HG03139 (cell line): ENCODE measurements at regions not wholly inside any gene's neighbourhood (a gene's known extent, or its start where the extent isn't known, plus 50 kb on each side); places are given as distances from the start of the nearest gene placed in this dataset.
"Not testable (repeated sequence)": the region's sequence is repeated elsewhere in the genome, so short reads cannot be mapped to it uniquely, and the experiment has no call there.

ENCODE experiments used
- ATAC-seq: cut with Tn5 transposase; IDR thresholded peaks from one replicate; pipeline ENCODE4 v1.9.1; 2021; ENCODE audit not compliant: unreplicated experiment

DNA sequence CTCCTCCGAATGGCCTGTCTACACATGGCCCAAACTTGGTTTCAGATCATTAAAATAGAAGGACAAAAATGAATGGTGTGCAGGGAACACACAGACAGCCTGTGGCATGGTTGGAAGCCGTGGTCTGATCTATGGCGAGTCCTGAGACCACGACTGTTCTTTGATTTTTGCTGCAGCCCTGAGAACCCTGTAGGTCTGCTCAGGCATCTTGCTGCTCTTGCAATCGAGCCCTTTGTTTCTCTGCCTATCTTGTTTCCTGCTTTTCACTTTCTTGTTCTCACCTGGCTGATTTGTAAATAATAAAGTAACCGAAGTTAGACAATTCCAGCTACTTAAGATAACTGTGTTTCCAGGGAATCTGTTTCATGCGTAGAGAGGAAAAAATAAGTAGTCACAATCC is 54.1 kb upstream of the NBPF9 start:
- ATAC-seq: not testable (repeated sequence)

DNA sequence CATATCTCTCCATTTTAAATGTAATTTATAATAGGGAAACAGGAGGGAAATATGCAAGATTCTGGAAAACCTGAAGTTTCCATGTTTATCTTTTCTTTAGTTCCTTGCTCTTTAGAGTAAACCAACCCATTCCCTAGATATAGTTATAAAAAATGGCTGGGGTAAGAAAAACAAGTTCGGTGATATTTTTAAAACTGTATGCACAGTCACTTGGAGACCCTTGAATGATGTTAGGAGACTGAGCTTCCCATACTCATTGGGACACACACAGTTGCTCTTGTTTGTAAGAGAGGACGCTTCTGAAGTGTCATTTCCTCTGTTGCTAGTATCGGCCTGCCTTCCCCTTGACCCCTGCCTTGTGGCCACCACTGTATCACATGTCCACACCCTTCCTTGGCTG is 55.0 kb upstream of the NBPF9 start:
- ATAC-seq: not testable (repeated sequence)

DNA sequence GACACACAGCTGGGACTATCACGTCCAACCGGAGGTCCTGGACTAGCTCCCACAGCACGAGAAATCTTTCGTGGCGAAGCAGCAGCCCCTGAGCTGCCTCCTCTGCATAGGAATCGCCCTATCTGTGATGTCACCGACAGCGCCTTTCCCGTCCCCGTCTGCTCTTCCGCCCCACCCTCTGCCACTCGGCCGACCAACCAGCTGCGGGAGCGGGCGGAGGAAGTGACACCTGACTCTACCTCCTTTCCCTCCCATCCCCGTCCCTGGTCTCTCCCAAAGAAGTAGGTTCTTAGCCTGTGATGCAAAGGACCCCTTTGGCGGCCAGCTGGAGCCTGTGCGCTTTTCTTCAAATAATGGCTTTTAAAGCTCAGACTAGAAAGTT is 59.7 kb upstream of the NBPF9 start:
- not testable (repeated sequence) for ATAC-seq

DNA sequence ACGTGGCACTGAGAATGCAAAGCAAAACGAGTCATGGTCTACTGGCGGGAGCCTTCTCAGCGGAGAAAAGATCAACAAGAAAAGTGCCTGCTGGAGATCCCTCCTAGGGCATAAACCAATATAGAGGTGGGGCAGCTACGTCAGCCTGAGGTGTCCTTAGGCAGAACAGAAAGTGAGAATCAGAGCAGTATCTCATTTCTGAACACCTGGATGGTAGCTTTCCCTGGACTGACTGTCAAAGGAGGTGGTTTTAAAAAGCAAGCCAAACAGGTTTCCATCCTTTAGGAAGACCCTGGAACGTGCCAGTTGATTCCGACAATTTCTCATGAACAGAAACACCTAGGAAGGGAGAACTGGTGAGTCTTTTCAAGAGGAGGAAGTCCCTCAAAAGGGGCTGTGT is 71.4 kb upstream of the NBPF9 start:
- not testable (repeated sequence) for ATAC-seq

DNA sequence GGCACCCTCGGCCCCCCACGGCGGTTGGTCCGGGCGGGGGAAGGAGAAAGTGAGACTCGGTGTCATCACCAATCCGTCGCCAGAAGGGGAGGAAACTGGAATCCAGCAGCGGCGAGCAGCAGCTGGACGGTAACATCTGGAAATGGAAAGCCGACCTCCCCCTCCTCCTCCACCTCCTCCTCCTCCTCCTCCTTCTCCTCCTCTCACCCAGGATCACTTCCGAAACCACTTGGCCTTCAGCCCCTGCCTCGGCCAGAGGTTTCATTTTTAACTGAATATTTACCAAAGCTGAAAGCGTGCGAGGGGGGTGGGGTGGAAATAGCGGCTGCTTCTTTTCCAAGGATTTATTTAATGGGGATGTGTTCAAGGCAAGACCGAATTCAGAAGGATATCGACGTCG is 72.5 kb upstream of the NBPF9 start:
- not testable (repeated sequence) for ATAC-seq

DNA sequence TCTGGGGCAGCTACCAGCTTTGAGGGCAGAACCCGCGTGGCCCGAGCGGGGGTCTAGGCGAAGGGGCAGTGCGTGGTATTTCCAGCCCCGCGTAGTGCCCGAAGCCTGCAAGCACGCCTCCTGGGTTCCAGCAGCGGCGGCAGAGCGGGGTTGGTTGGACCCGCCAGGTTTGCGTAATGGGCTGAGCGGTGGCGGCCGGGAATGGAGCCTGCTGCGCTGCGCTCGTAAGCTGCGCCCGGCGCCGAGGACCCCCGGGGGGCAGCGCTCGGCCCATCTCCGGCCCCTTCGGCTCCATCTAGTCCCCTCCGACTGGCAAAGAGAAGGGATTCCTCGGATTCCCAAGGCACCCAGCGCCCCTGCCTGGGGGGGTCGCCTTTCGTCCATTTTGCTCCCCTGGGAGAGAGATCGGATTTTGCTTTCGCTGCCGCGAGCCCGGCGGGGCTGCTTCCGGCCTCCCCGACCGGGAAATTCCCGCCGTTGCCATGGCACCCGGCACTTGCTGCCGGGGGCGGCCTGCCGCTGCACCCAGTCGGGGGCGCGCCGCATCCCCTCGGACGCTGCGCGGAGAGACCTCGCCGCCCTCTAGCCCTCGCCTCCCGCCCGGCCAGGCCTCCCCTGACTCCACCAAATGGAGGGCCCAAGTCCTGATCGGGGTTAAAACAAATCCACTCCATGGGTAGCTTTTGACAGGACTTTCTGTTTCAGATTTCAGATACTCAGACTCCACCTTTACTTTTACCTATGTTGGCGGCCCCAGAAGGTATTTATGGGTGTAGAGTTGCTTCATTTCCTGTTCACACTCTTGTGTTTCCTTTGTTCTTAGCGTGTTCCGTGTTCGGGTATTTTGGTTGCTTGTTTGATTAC is 73.3 kb upstream of the NBPF9 start:
- ATAC-seq: not testable (repeated sequence)

DNA sequence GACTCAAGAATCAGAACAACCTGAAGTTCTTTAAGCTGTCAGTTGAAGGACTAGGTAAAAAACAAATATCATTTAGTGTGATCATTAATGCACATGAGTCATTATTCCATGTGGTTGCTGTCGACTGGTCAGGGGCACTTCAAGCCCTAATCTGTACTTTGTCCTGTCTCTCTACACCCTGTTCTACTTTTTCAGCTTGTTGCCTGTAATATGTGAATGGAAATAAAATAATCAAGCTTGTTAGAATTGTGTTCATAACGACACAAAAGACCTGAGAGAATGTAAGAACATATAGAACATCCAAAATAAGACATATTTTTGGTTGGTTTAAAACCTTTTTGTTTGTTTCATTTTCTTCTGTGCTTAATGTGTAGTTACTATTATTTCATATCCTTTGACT is 87.4 kb upstream of the NBPF9 start:
- ATAC-seq: not testable (repeated sequence)

DNA sequence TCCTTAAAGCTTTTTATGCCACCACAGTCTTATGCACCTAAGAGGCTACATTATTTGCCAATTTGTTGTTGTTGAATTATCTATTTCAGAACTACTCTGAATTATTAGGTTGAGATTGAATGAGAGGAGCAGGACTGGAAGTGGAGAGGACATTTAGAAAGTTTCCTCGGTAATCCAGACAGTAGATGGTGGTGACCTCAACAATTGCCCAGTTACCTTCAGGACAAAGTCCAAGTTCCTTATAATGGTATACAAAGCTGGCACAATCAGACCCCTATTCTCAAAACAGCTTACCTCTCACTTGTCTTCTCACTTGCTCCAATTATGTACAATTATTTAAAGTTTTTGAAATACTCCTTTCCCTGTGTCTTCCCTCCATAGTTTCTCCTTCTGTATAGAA is 93.3 kb upstream of the NBPF9 start:
- not testable (repeated sequence) for ATAC-seq

DNA sequence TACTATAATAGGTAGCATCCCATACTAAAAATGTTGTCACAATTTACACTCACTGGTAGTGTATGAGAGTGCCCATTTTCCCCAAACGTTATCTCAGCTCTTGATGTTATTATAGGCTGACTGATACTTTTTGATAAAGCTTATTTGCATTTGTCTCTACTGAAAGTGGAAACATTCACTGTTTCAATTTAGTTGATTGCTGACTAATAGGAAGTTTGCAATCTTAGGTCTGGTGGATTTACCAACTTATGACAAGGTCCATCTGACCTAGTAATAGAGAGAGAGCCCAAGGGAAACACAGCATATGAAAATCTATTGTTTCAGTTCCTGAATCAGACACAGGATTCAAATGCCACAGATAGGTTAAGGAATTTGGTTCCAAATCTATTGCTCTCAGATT is 97.2 kb upstream of the NBPF9 start:
- peak; percentile 61 for ATAC-seq

DNA sequence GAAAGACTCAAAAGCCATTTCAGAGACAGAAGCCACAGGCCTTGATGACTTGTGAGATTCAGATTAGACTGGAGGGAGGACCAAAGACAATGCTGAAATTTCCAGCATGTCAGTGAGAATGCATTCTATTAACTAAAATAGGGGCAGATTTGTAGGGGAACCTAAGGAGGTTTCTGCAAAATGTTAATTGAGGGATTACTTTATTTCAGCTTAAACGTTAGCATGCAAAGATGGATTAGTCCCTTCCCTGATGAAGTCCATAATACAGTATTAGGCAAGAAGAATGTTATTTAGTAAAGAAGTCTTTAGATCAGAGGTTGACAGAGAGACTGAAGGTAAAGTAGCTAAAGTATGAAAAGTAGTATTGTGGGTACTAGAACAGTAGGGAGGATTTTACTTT is 98.9 kb upstream of the NBPF9 start:
- ATAC-seq: not testable (repeated sequence)

DNA sequence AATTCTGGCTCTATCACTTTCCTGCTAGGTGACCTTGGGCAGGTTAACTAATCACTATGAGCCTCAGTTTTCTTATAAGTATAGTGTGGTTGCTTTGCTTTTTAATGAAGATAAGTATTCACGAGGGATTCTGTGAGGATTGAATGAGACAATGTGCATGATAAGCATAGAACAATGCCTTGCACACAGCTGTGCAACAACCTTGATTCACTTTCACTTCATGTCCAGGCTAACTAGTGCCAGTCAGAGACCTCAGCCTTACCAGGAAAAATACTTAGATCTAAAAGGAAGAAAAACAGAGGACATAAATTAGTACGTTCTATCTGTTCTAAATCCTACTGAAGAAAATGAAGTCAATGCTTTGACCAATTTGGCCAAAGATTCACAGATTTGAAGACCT is 101.0 kb upstream of the NBPF9 start:
- ATAC-seq: not testable (repeated sequence)

DNA sequence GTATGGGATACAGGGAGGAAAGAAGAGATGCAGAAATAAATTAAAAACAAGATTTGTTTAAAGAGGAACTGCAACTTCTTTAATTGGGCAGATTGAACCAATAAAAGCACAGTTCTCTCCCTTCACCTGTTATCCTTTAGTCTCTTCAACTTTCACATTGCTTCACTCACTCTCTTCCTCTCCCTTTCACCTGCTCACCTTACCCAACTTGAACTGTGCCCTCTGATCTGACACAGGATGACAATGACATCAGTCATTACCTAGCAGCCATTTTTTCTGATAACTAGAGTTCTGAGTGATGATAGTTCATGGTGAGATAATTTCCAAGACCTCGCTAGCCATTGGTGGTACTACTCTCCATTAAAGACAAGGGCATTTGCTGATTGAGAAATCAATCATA is 105.5 kb upstream of the NBPF9 start:
- ATAC-seq: not testable (repeated sequence)

DNA sequence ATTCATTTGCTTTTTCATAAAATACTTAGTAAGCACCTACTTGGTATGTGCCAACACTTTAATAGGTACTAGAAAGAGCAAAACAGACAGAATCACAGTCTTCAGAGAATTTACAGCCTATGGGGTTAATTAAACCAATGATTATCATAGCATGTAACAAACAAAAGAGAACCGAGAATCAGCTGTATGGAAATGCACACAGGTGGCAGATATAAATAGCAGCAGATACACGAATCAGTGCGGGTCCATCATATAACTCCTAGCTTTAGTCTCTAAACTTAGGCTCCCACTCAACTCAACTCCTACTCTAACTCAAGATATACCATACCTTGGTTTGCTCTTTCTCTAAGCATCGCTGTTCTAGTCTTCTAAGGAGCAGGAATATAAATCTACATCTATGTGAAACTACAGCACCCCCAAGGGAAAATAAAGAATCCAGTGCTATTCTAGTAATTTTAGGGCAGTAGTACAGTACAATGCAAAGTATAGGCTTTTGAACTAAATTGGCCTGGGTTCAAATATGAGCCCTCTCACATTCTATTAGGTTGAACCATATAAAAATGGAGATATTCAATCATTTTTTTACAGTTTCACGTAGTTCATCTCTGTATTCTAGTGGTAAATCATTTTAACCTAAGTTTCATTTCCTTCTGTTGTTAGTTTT is 108.5 kb upstream of the NBPF9 start:
- not testable (repeated sequence) for ATAC-seq

DNA sequence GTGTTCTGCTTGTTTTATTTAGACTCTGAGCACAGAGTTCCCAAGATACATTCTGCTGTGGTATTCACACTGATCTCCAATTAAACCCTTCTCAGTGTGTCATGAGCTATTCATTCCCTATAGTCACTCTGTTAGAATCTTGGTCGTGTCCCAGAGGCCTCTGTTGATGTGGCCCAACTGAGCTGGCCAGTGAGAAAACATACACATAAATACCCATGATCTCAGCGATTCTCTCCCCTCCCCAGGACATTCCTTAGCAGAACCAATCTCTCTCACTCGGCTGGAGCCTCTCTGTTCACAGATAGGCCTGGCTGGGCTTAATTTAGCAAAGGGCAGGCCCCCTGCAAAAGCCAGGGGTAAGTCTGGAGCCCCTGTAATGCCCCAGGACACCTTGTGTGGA is 109.6 kb upstream of the NBPF9 start:
- not testable (repeated sequence) for ATAC-seq

DNA sequence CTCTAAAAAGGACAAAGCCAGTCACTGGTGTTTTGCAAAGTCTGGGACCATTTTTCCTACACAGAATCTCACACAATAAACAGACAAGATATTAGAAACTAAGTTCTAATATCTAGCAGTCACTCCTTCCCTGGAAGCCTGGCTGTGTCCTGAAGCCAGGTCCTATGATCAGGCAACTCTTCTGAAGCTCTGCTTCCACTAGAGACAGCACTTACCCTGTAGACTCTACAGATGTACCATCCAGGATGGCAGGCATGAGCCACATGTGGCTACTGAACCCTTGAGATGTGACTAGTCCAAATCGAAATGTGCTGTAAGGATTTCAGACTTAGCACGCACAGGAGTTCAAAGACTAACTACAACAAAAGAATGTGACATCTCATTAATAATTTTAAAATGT is 110.3 kb upstream of the NBPF9 start:
- not testable (repeated sequence) for ATAC-seq

DNA sequence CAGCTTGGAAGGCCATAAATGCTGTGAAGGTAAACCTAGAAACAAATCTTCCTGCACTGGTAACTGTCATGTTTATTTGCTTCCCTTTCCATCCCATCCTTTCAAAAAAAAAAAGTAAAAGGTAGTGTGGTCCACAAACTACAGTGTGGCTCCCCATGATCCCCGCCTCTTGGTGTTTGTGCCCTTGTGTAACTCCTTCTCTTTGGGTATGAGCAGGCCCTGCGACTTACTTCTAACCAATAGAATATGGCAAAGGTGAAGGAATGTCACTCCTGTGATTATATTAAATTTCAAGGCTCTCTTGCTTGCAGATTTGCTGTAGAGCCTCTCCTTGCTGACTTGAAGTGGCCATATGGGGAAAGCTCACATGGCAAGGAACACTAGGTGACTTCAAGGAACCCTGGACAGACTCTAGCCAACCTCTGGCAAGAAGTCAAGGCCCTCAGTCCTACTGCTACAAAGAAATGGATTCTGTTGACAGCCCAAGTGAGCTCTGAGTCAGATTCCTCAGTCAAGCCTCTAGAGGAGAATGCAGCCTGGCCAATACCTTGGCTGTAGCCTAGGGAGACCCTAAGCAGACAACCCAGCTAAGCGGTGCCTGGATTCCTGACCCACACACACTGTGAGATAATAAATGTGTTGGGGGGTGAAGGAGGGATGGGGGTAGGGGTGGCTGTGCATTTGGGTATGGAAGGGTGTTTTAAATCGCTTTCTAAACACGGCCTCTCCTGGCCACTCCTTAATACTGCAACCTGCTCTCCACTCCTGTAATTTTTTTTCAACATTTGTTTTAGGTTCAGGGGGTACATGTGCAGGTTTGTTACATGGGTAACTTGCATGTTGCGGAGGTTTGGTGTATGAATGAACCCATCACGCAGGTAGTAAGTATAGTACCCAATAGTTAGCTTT is 115.0 kb upstream of the NBPF9 start:
- not testable (repeated sequence) for ATAC-seq

DNA sequence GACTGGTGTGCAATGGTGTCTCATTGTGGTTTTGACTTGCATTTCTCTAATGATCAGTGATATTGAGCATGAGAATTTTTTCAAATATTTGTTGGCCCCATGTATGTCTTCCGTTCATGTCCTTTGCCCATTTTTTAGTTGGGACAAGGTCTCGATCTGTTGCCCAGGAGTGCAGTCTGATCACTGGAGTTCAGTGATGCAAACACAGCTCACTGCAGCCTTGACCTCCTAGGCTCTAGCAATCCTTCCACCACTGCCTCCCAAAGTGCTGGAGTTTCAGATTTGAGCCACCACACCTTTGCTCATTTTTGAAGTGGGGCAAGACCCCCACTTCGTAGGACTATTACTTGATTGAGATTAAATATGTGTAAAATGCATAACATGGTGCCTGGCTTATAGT is 116.2 kb upstream of the NBPF9 start:
- not testable (repeated sequence) for ATAC-seq

DNA sequence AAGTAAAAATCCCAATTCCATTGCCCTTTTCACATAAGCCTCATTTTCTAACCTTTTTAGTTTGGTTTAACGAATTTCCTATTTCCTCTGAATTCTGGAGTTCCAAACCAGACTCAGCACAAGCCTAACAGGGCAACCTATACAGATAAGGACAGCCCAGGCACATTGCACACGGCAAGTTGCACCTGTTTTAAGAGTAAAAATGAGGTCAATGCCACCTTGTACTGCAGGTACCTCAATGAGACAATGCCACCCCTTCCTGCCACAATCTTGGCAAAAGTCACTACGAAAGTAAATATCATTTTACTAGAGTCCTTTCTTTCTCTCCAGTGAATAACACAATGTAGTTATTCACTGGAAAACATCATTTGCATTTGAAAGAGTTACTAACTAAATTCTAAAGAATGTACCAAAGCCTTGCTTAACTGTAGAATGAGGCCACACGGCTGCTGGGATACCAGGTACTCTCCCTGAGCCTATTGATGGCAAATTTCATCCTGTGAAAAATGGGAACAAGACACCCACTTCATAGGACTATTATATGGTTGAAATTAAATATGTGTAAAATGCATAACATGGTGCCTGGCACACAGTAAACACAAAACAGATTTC is 117.2 kb upstream of the NBPF9 start:
- ATAC-seq: not testable (repeated sequence)

DNA sequence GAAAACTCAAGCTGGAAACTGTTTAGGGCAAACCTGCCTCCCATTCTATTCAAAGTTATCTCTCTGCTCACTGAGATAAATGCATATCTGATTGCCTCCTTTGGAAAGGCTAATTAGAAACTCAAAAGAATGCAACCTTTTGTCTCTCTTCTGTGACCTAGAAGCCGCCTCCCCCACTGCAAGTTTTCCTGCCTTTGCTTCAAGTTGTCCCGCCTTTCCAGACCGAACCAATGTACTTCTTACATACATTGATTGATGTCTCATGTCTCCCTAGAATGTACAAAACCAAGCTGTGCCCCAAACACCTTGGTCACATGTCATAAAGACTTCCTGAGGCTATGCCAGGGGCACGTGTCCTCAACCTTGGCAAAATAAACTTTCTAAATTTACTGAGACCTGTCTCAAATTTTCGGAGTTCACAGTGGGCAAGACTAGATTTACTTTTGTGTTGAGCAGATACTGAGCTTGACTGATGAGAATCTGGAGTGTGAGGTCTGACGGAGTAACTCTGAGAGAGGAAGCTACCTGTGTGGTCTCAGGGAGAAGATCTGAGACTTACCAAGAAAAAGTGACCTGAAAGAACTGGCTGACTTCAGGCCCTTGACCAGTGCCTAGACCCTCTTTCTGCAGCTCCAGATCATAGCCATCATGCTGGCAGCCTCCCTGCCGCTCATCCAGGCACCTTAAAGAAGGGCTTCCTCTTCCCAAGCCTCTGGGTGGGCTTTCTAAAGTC is 124.7 kb upstream of the NBPF9 start:
- not testable (repeated sequence) for ATAC-seq
